Transverse colon (tissue), 4 donors: ENCODE measurements at regions not wholly inside any gene's neighbourhood (a gene's known extent, or its start where the extent isn't known, plus 50 kb on each side); places are given as distances from the start of the nearest gene placed in this dataset.
"Not testable (repeated sequence)": the region's sequence is repeated elsewhere in the genome, so short reads cannot be mapped to it uniquely, and the experiment has no call there.

Experiments
- DNase-seq: peaks from one replicate; pipeline ENCODE4 v3.0.0-alpha.2; 2019
- H3K27ac ChIP-seq, 4 donors: fragments of 200-600 bp; sonication (generic); 2 replicates each; pipeline ENCODE4 v1.5.1; 2016 to 2018; ENCODE audit warnings: inconsistent platforms in 4 of 4
- H3K27me3 ChIP-seq: fragments of 200-600 bp; sonication (generic); 2 replicates; pipeline ENCODE4 v1.5.1; 2017; ENCODE audit warnings: inconsistent platforms
- H3K36me3 ChIP-seq, 4 donors: fragments of 200-600 bp; sonication (generic); 2 replicates each; pipeline ENCODE4 v1.5.1; 2017 to 2019; ENCODE audit warnings: inconsistent platforms in 4 of 4
- H3K4me1 ChIP-seq, 4 donors: fragments of 200-600 bp; sonication (generic); 2 replicates each; pipeline ENCODE4 v1.5.1; 2017 to 2020; ENCODE audit warnings: inconsistent platforms in 4 of 4
- H3K4me3 ChIP-seq, 4 donors: fragments of 200-600 bp; sonication (generic); 1 replicate in 1 of 4; 2 replicates in 3 of 4; pipeline versions ENCODE4 v1.5.1 to v1.6.1; 2017 to 2019; ENCODE audit warnings: inconsistent platforms in 4 of 4
- H3K9me3 ChIP-seq, 2 donors: fragments of 200-600 bp; sonication (generic); 2 replicates each; pipeline ENCODE4 v1.5.1; 2017 to 2019; ENCODE audit warnings: inconsistent platforms in 2 of 2
- CTCF ChIP-seq, 5 experiments: fragments of 200-600 bp in 3 of 5; fragments of 450-650 bp in 2 of 5; sonication (generic) in 3 of 5; IDR thresholded peaks; 1 replicate in 2 of 5; 2 replicates in 3 of 5; pipeline ENCODE4 v1.5.1; 2016 to 2017; ENCODE audit warnings: antibody characterized with exemption in 5 of 5, inconsistent platforms in 3 of 5, mild to moderate bottlenecking in 2 of 5, moderate library complexity in 1 of 5
- EP300 ChIP-seq: sonication (generic); formaldehyde crosslinking; IDR thresholded peaks from one replicate; pipeline ENCODE4 v1.6.1; 2017; ENCODE audit warnings: antibody characterized with exemption, low read depth
- POLR2A ChIP-seq: fragments of 450-650 bp; IDR thresholded peaks from one replicate; pipeline ENCODE4 v1.6.1; 2016; ENCODE audit warnings: antibody characterized with exemption, mild to moderate bottlenecking, moderate library complexity
- POLR2AphosphoS5 ChIP-seq, 3 donors: sonication (generic); formaldehyde crosslinking; IDR thresholded peaks; one replicate each; pipeline ENCODE4 v1.6.1; 2016; ENCODE audit warnings: antibody characterized with exemption in 3 of 3
- WGBS, 2 donors: methylation state at CpG; one replicate each; pipeline ENCODE4 v1.1.5; 2018; ENCODE audit warnings: low coverage in 1 of 2; 5-methylcytosine and 5-hydroxymethylcytosine counted together
- in situ Hi-C, 4 donors: fragments of 200-750 bp; cut with MboI; loops; one replicate each; pipeline versions ENCODE4 v1.15.0 to v1.15.1; 2017; ENCODE audit warnings: low sequenced_read_pairs in 3 of 4, low pct_ligation_motif_present in 1 of 4, low pct_unique_long_range_greater_than_20kb in 1 of 4
- intact Hi-C: fragments of 100-400 bp; cut with DNase I; formaldehyde crosslinking; loops from one replicate; pipeline ENCODE4 v1.15.1; 2023; ENCODE audit warnings: low total_unique reads

- intact Hi-C loops: no loop called here
- TF ChIP-seq CTCF (IDR thresholded peaks at IDR 0.05) (no peak), POLR2A (no peak), POLR2AphosphoS5 (IDR thresholded peaks at IDR 0.05) (no peak), EP300 (no peak)
- no peaks in the 10 kb centered on the region for H3K27me3 ChIP-seq
- WGBS, 2 donors: 78 to 100% methylated on average over 1 to 6 of the region's 6 CpGs
- no peak overlapping the region for H3K4me3 ChIP-seq
- no peaks in the 10 kb centered on the region for H3K4me1 ChIP-seq
- in situ Hi-C loops: no loop called here
- no peak overlapping the region for H3K27ac ChIP-seq
- H3K9me3 ChIP-seq: no peaks in the 10 kb centered on the region
- no peaks in the 10 kb centered on the region for H3K36me3 ChIP-seq
- no peak for DNase-seq
Observed at GRCh38 chr2:146547236-146547635, 1297.6 kb upstream of the ACVR2A start.

GRCh38 chr2:146544701-146545100 is 1300.1 kb upstream of the ACVR2A start:
- 83 to 92% methylated on average over 1 to 5 of the region's 5 CpGs for WGBS, 2 donors
- H3K27ac ChIP-seq: no peak overlapping the region
- no peaks in the 10 kb centered on the region for H3K36me3 ChIP-seq
- in situ Hi-C loops (no loop called here), intact Hi-C loops (no loop called here)
- DNase-seq: no peak
- H3K4me3 ChIP-seq: no peak overlapping the region
- no peaks in the 10 kb centered on the region for H3K27me3 ChIP-seq
- H3K9me3 ChIP-seq: no peaks in the 10 kb centered on the region
- no peaks in the 10 kb centered on the region for H3K4me1 ChIP-seq
- TF ChIP-seq POLR2A: no peak
- TF ChIP-seq CTCF (IDR thresholded peaks at IDR 0.05): no peak
- TF ChIP-seq EP300: no peak
- no peak for TF ChIP-seq POLR2AphosphoS5 (IDR thresholded peaks at IDR 0.05)

- no peaks in the 10 kb centered on the region for H3K36me3 ChIP-seq
- no peaks in the 10 kb centered on the region for H3K4me1 ChIP-seq
- no peaks in the 10 kb centered on the region for H3K9me3 ChIP-seq
- no peak overlapping the region for H3K27ac ChIP-seq
- no peak for TF ChIP-seq POLR2AphosphoS5 (IDR thresholded peaks at IDR 0.05)
- no peak for TF ChIP-seq EP300
- no peak for TF ChIP-seq CTCF (IDR thresholded peaks at IDR 0.05)
- WGBS, 2 donors: 87% methylated on average over 1 of the region's 1 CpG; no CpG with 5 or more reads in 1 of the 2 donors
- no peak overlapping the region for H3K4me3 ChIP-seq
- intact Hi-C loops (no loop called here), in situ Hi-C loops (no loop called here)
- H3K27me3 ChIP-seq: no peaks in the 10 kb centered on the region
- no peak for DNase-seq
Observed at GRCh38 chr2:146541896-146542295, 1302.9 kb upstream of the ACVR2A start.

- in situ Hi-C loops (no loop called here), intact Hi-C loops (no loop called here)
- Histone ChIP-seq H3K4me1 (no peaks in the 10 kb centered on the region), H3K9me3 (no peaks in the 10 kb centered on the region), H3K27ac (no peak overlapping the region), H3K4me3 (no peak overlapping the region), H3K27me3 (no peaks in the 10 kb centered on the region), H3K36me3 (no peaks in the 10 kb centered on the region)
- TF ChIP-seq POLR2AphosphoS5 (IDR thresholded peaks at IDR 0.05): no peak
- no peak for TF ChIP-seq POLR2A
- no peak for TF ChIP-seq CTCF (IDR thresholded peaks at IDR 0.05)
- TF ChIP-seq EP300: no peak
- DNase-seq: no peak
- 25 to 78% methylated on average over 1 to 3 of the region's 3 CpGs for WGBS, 2 donors
Observed at GRCh38 chr2:146540271-146540932, 1304.4 kb upstream of the ACVR2A start.

- H3K27me3 ChIP-seq, H3K9me3 ChIP-seq, H3K36me3 ChIP-seq, H3K4me3 ChIP-seq, in situ Hi-C loops, intact Hi-C loops, H3K4me1 ChIP-seq, H3K27ac ChIP-seq, DNase-seq: not testable (repeated sequence)
- WGBS, 2 donors: 75 to 89% methylated on average over 1 to 5 of the region's 5 CpGs
Observed at GRCh38 chr2:146539739-146540138, 1305.1 kb upstream of the ACVR2A start.
